IMR-90 (cell line): ENCODE measurements at regions not wholly inside any gene's neighbourhood (a gene's known extent, or its start where the extent isn't known, plus 50 kb on each side); places are given as distances from the start of the nearest gene placed in this dataset.

ENCODE experiments used
- ATAC-seq: fragments of 200-7000 bp; cut with Tn5 transposase; 2 replicates; pipeline ENCODE4 v1.9.1; 2020; ENCODE audit warnings: low read depth, mild to moderate bottlenecking, moderate library complexity
- BruUV-seq: library from RNA; stranded (reverse); fragments of 400-500 nt; replicated peaks from 2 replicates; lab custom pipeline; 2021; lab: Mats Ljungman, UMichigan
- CTCF ChIA-PET: fragments of 300-600 bp; formaldehyde crosslinking; extraction: SDS; loops from one replicate; lab custom pipeline; 2021; ENCODE audit warnings: antibody characterized with exemption; lab: Yijun Ruan, JAX
- POLR2A ChIA-PET: fragments of 300-600 bp; sonication (Branson Sonifier 250); formaldehyde crosslinking; loops from one replicate; lab custom pipeline; 2022; ENCODE audit warnings: antibody characterized with exemption; ENCODE audit not compliant: unreplicated experiment; lab: Charles Lee
- DNase-seq: peaks from one replicate; pipeline ENCODE4 v3.0.0; 2013
- H2AFZ ChIP-seq: replicated peaks from 2 replicates; pipeline ENCODE3; 2013; ENCODE audit warnings: low read length, mild to moderate bottlenecking; ENCODE audit not compliant: poor library complexity
- H2AK5ac ChIP-seq: 2 replicates; pipeline ENCODE4 v1.6.1; 2013; ENCODE audit warnings: low read depth, low read length, inconsistent platforms
- H2AK9ac ChIP-seq: replicated peaks from 2 replicates; pipeline ENCODE3; 2013; ENCODE audit warnings: mild to moderate bottlenecking, low read depth, low read length, moderate library complexity; ENCODE audit not compliant: poor library complexity
- H2BK120ac ChIP-seq: 2 replicates; pipeline ENCODE4 v1.6.1; 2013; ENCODE audit warnings: low read depth, low read length, inconsistent platforms
- H2BK15ac ChIP-seq: 3 replicates; pipeline ENCODE4 v1.6.1; 2013; ENCODE audit warnings: low read depth, low read length, inconsistent platforms
- H2BK20ac ChIP-seq: 2 replicates; pipeline ENCODE4 v1.6.1; 2013; ENCODE audit warnings: low read depth, mild to moderate bottlenecking, inconsistent platforms, low read length, moderate library complexity
- H2BK5ac ChIP-seq: 2 replicates; pipeline ENCODE4 v1.6.1; 2013; ENCODE audit warnings: mild to moderate bottlenecking, low read depth, low read length, inconsistent platforms; ENCODE audit not compliant: poor library complexity, severe bottlenecking
- H3K14ac ChIP-seq: replicated peaks from 2 replicates; pipeline ENCODE4 v1.6.1; 2013; ENCODE audit warnings: low read depth, low read length, inconsistent platforms
- H3K18ac ChIP-seq: 2 replicates; pipeline ENCODE4 v1.6.1; 2013; ENCODE audit warnings: low read depth, low read length, control low read depth
- H3K23ac ChIP-seq: 2 replicates; pipeline ENCODE4 v1.6.1; 2013; ENCODE audit warnings: low read depth, low read length, inconsistent platforms
- H3K27ac ChIP-seq: 2 replicates; pipeline ENCODE4 v1.5.1; 2013; ENCODE audit warnings: mild to moderate bottlenecking, control low read depth, low read length; ENCODE audit not compliant: insufficient read depth
- H3K27me3 ChIP-seq: 2 replicates; pipeline ENCODE4 v1.6.1; 2013; ENCODE audit warnings: low read length; ENCODE audit not compliant: control insufficient read depth, insufficient read depth
- H3K36me3 ChIP-seq: 2 replicates; pipeline ENCODE4 v1.6.1; 2013; ENCODE audit warnings: low read length, mixed read lengths; ENCODE audit not compliant: control insufficient read depth, insufficient read depth
- H3K4ac ChIP-seq: 2 replicates; pipeline ENCODE4 v1.6.1; 2013; ENCODE audit warnings: low read depth, low read length, inconsistent platforms
- H3K4me1 ChIP-seq: 2 replicates; pipeline ENCODE4 v1.6.1; 2013; ENCODE audit warnings: low read length, mixed read lengths; ENCODE audit not compliant: control insufficient read depth, insufficient read depth
- H3K4me2 ChIP-seq: 2 replicates; pipeline ENCODE4 v1.6.1; 2013; ENCODE audit warnings: low read depth, mild to moderate bottlenecking, control low read depth, low read length, moderate library complexity
- H3K4me3 ChIP-seq: 2 replicates; pipeline ENCODE4 v1.5.1; 2013; ENCODE audit warnings: low read depth, mild to moderate bottlenecking, control low read depth, low read length, moderate library complexity; ENCODE audit not compliant: insufficient read depth
- H3K56ac ChIP-seq: 2 replicates; pipeline ENCODE4 v1.6.1; 2013; ENCODE audit warnings: low read length, inconsistent platforms; ENCODE audit not compliant: insufficient read depth; ENCODE audit errors: extremely low read depth
- H3K79me1 ChIP-seq, 2 experiments: 2 replicates each; pipeline ENCODE4 v1.6.1; 2013; ENCODE audit warnings: low read length in 2 of 2, inconsistent platforms in 1 of 2, low read depth in 1 of 2
- H3K9ac ChIP-seq: 2 replicates; pipeline ENCODE4 v1.6.1; 2013; ENCODE audit warnings: low read depth, low read length, control low read depth
- H3K9me1 ChIP-seq: 2 replicates; pipeline ENCODE4 v1.6.1; 2013; ENCODE audit warnings: low read length, inconsistent platforms; ENCODE audit not compliant: insufficient read depth
- H3K9me3 ChIP-seq: 2 replicates; pipeline ENCODE4 v1.6.1; 2013; ENCODE audit warnings: low read length; ENCODE audit not compliant: control insufficient read depth, insufficient read depth
- H4K20me1 ChIP-seq: 2 replicates; pipeline ENCODE4 v1.6.1; 2013; ENCODE audit warnings: low read length, inconsistent platforms; ENCODE audit not compliant: insufficient read depth
- H4K5ac ChIP-seq: 2 replicates; pipeline ENCODE4 v1.6.1; 2013; ENCODE audit warnings: mild to moderate bottlenecking, low read depth, low read length, control low read depth
- H4K8ac ChIP-seq, 2 experiments: 2 replicates each; pipeline ENCODE4 v1.6.1; 2013; ENCODE audit warnings: low read depth in 2 of 2, low read length in 2 of 2, control low read depth in 1 of 2, inconsistent platforms in 1 of 2
- H4K91ac ChIP-seq: 2 replicates; pipeline ENCODE4 v1.6.1; 2013; ENCODE audit warnings: low read depth, low read length, inconsistent platforms; ENCODE audit not compliant: insufficient read depth
- CTCF ChIP-seq: conservative IDR thresholded peaks from 2 replicates; pipeline ENCODE4 v1.5.1; 2012; ENCODE audit warnings: mild to moderate bottlenecking, low read depth, low read length, improper control_type of control experiment
- MAFK ChIP-seq: IDR thresholded peaks from 2 replicates; pipeline ENCODE4 v1.6.1; 2012; ENCODE audit warnings: low read depth, low read length, improper control_type of control experiment
- MAZ ChIP-seq: IDR thresholded peaks from 2 replicates; pipeline ENCODE4 v1.6.1; 2012; ENCODE audit warnings: low read depth, mild to moderate bottlenecking, low read length, improper control_type of control experiment, moderate library complexity, borderline replicate concordance
- NFE2L2 ChIP-seq: fragments of 150-350 bp; IDR thresholded peaks from 2 replicates; pipeline ENCODE4 v1.6.1; 2016; ENCODE audit warnings: low read depth, mild to moderate bottlenecking, low read length
- RAD21 ChIP-seq: IDR thresholded peaks from 2 replicates; pipeline ENCODE4 v1.6.1; 2012; ENCODE audit warnings: low read length, improper control_type of control experiment
- RCOR1 ChIP-seq: IDR thresholded peaks from 2 replicates; pipeline ENCODE4 v1.6.1; 2012; ENCODE audit warnings: mild to moderate bottlenecking, low read length, improper control_type of control experiment; ENCODE audit not compliant: insufficient replicate concordance
- RFX5 ChIP-seq: IDR thresholded peaks from 2 replicates; pipeline ENCODE4 v1.8.0; 2012; ENCODE audit warnings: low read depth, mild to moderate bottlenecking, low read length, moderate library complexity
- SMC3 ChIP-seq: fragments of 150-350 bp; IDR thresholded peaks from 2 replicates; pipeline ENCODE4 v1.6.1; 2016; ENCODE audit warnings: low read depth, mild to moderate bottlenecking, antibody characterized with exemption, low read length, moderate library complexity
- USF2 ChIP-seq: fragments of 150-350 bp; IDR thresholded peaks from 2 replicates; pipeline ENCODE4 v1.6.1; 2017; ENCODE audit warnings: mild to moderate bottlenecking, antibody characterized with exemption, low read length, low read depth
- WGBS, 2 experiments: methylation state at CpG; one replicate each; pipeline versions ENCODE4 v1.1.5 to v1.1.7; 2013; ENCODE audit warnings: missing lambda C conversion rate in 2 of 2; ENCODE audit not compliant: insufficient read length in 1 of 2; ENCODE audit errors: extremely low coverage in 2 of 2; 5-methylcytosine and 5-hydroxymethylcytosine counted together
- dilution Hi-C: fragments of 300-500 bp; cut with HindIII; formaldehyde crosslinking; loops from one replicate; pipeline ENCODE4 v1.14.3; 2018; ENCODE audit warnings: low sequenced_read_pairs; ENCODE audit not compliant: unreplicated experiment
- in situ Hi-C: fragments of 300-500 bp; cut with MboI; formaldehyde crosslinking; loops from 3 replicates; pipeline ENCODE4 v1.14.3; 2019; ENCODE audit warnings: low sequenced_read_pairs, inconsistent platforms, mixed read lengths
- intact Hi-C: fragments of 100-400 bp; cut with micrococcal nuclease; formaldehyde crosslinking; loops from 2 replicates; pipeline ENCODE4 v1.10.0; 2022

GRCh38 chr15:39193611-39194010 lies 387.3 kb upstream of the THBS1 start:
- Histone ChIP-seq H3K4me1 (peaks cover 42% of the 10 kb centered on the region), H2AK9ac (no peak overlapping the region), H3K18ac (peak overlapping the region; percentile 100), H3K27me3 (no peaks in the 10 kb centered on the region), H3K4me2 (no peak overlapping the region), H2BK15ac (peak overlapping the region; percentile 99), H2AK5ac (peak overlapping the region; percentile 98), H2AFZ (no peak overlapping the region), H3K9ac (peak overlapping the region; percentile 45; the same call in 1 of the 2 replicates), H4K91ac (peak overlapping the region; percentile 92), H3K4me3 (no peak overlapping the region), H3K56ac (peak overlapping the region; percentile 58; the same call in 1 of the 2 replicates), H3K79me1 (peaks cover 14 to 35% of the 10 kb centered on the region in 2 experiments; a peak in 3 of 4 replicates), H2BK20ac (peak overlapping the region; percentile 92), H4K5ac (peak overlapping the region; percentile 100), H2BK120ac (peak overlapping the region; percentile 94), H3K27ac (peak overlapping the region; percentile 92), H3K9me1 (peaks cover 27% of the 10 kb centered on the region), H2BK5ac (peak overlapping the region; percentile 100), H4K8ac (peak overlapping the region; percentile 79 to 82), H4K20me1 (no peaks in the 10 kb centered on the region), H3K9me3 (no peaks in the 10 kb centered on the region), H3K23ac (no peak overlapping the region), H3K4ac (peak overlapping the region; percentile 98), H3K14ac (peak overlapping the region; percentile 93), H3K36me3 (no peaks in the 10 kb centered on the region)
- no peak for ATAC-seq
- no TSS peak for BruUV-seq
- DNase-seq: no peak
- dilution Hi-C loops: no loop called here
- ChIA-PET CTCF (interaction anchor here (0.6 kb wide), 1 partner anchor 770 kb away, joined by 5 read pairs; no protein-coding TSS in a partner anchor), POLR2A (interaction anchor here (0.8 kb wide), 1 partner anchor 394 kb away, joined by 3 read pairs; no protein-coding TSS in a partner anchor)
- no CpG with 5 or more reads among the region's 2 CpGs for WGBS, 2 experiments
- intact Hi-C loops: no loop called here
- TF ChIP-seq RAD21: no peak
- TF ChIP-seq SMC3: no peak
- TF ChIP-seq USF2: no peak
- TF ChIP-seq MAZ: no peak
- TF ChIP-seq NFE2L2: no peak
- TF ChIP-seq CTCF: no peak
- no peak for TF ChIP-seq RFX5
- TF ChIP-seq MAFK: no peak
- no peak for TF ChIP-seq RCOR1
- in situ Hi-C loops: no loop called here
